ENCODE measurements at regions not wholly inside any gene's neighbourhood (a gene's known extent, or its start where the extent isn't known, plus 50 kb on each side); places are given as distances from the start of the nearest gene placed in this dataset.

GRCh38 chr21:15441060-15441493 is 288.7 kb upstream of the USP25 start (continued):
- TF ChIP-seq BCL3 (CRISPR knock-in tag; IDR thresholded peaks at IDR 0.05): no peak
- TF ChIP-seq PTBP1 (IDR thresholded peaks at IDR 0.05; ENCODE audit: low read depth, low read length, poor library complexity, severe bottlenecking): no peak
- peak; percentile 94 for TF ChIP-seq ZBTB20 (CRISPR knock-in tag; IDR thresholded peaks at IDR 0.05; ENCODE audit: borderline replicate concordance, low read depth)
- peak; percentile 91 for TF ChIP-seq HOXA5 (CRISPR knock-in tag; IDR thresholded peaks at IDR 0.05)
- no peak for TF ChIP-seq ZSCAN30 (CRISPR knock-in tag; IDR thresholded peaks at IDR 0.05)
- no peak for TF ChIP-seq SRY (CRISPR knock-in tag; IDR thresholded peaks at IDR 0.05)
- TF ChIP-seq NFRKB (IDR thresholded peaks at IDR 0.05): no peak
- peak; percentile 90; the same call in 1 of the 2 replicates for TF ChIP-seq FOXK1 (CRISPR knock-in tag; IDR thresholded peaks at IDR 0.05; ENCODE audit: borderline replicate concordance, low read depth)
- peak; percentile 96 for TF ChIP-seq HNF4G (IDR thresholded peaks at IDR 0.05; ENCODE audit: borderline replicate concordance, low read depth, low read length)
- TF ChIP-seq HNF4G (CRISPR knock-in tag; IDR thresholded peaks at IDR 0.05; ENCODE audit: borderline replicate concordance, low read depth): peak; percentile 96
- peak; percentile 86; the same call in 1 of the 2 replicates for TF ChIP-seq CBX5 (CRISPR knock-in tag; IDR thresholded peaks at IDR 0.05; ENCODE audit: borderline replicate concordance)
- TF ChIP-seq SIN3B (IDR thresholded peaks at IDR 0.05; ENCODE audit: low read length): no peak
- TF ChIP-seq ZNF644 (CRISPR knock-in tag; IDR thresholded peaks at IDR 0.05; ENCODE audit: low read depth): peak; percentile 93
- TF ChIP-seq TGIF2 (CRISPR knock-in tag; IDR thresholded peaks at IDR 0.05): peak; percentile 89
- peak; percentile 45; the same call in 1 of the 2 replicates for TF ChIP-seq ZNF652 (CRISPR knock-in tag; IDR thresholded peaks at IDR 0.05; ENCODE audit: borderline replicate concordance, low read depth)
- peak; percentile 94 for TF ChIP-seq SAP130 (CRISPR knock-in tag; IDR thresholded peaks at IDR 0.05; ENCODE audit: low read depth)
- no peak for TF ChIP-seq ZNF530 (CRISPR knock-in tag; IDR thresholded peaks at IDR 0.05; ENCODE audit: low read depth)
- TF ChIP-seq MED13 (CRISPR knock-in tag; IDR thresholded peaks at IDR 0.05): peak; percentile 99
- TF ChIP-seq ZMYM3 (CRISPR knock-in tag; IDR thresholded peaks at IDR 0.05): peak; percentile 77
- 0 out of 2 replicates have a peak, but pooled peaks have one; percentile 40 for TF ChIP-seq GTF2F1 (IDR thresholded peaks at IDR 0.05; ENCODE audit: low read length)
- TF ChIP-seq RBM22 (optimal IDR thresholded peaks at IDR 0.05; ENCODE audit: low read length): no peak
- no peak for TF ChIP-seq PHF20 (CRISPR knock-in tag; IDR thresholded peaks at IDR 0.05)
- TF ChIP-seq KAT2B (IDR thresholded peaks at IDR 0.05; ENCODE audit: borderline replicate concordance, low read depth, low read length): no peak
- no peak for TF ChIP-seq FOXO4 (CRISPR knock-in tag; conservative IDR thresholded peaks at IDR 0.05)
- TF ChIP-seq KDM5B (CRISPR knock-in tag; IDR thresholded peaks at IDR 0.05; ENCODE audit: borderline replicate concordance): no peak
- peak; percentile 97 for TF ChIP-seq BRD4 (CRISPR knock-in tag; IDR thresholded peaks at IDR 0.05)
- no peak for TF ChIP-seq RBM39 (IDR thresholded peaks at IDR 0.05; ENCODE audit: low read depth, low read length, poor library complexity, severe bottlenecking)
- no peak for TF ChIP-seq MLLT10 (CRISPR knock-in tag; IDR thresholded peaks at IDR 0.05)
- peak; percentile 82 for TF ChIP-seq SP5 (CRISPR knock-in tag; IDR thresholded peaks at IDR 0.05; ENCODE audit: borderline replicate concordance, low read depth)
- no peak for TF ChIP-seq MAZ (IDR thresholded peaks at IDR 0.05; ENCODE audit: borderline replicate concordance, low read depth, low read length)
- no peak for TF ChIP-seq MAZ (CRISPR knock-in tag; IDR thresholded peaks at IDR 0.05; ENCODE audit: low read depth)
- TF ChIP-seq NFYB (CRISPR knock-in tag; IDR thresholded peaks at IDR 0.05): no peak
- TF ChIP-seq PITX1 (CRISPR knock-in tag; IDR thresholded peaks at IDR 0.05): peak; percentile 97
- peak; percentile 70; the same call in 1 of the 2 replicates for TF ChIP-seq TCF7L2 (IDR thresholded peaks at IDR 0.05; ENCODE audit: low read depth, low read length)
